CD4-positive, alpha-beta T cell treated with Interleukin-12 subunit alpha and Interleukin-12 subunit beta, for 1 hour (primary cell): ENCODE measurements at regions not wholly inside any gene's neighbourhood (a gene's known extent, or its start where the extent isn't known, plus 50 kb on each side); places are given as distances from the start of the nearest gene placed in this dataset.

Experiments used
- DNase-seq: peaks from one replicate; pipeline ENCODE4 v3.0.0-alpha.2; 2020

GRCh38 chrX:102067966-102068723 lies 57.3 kb upstream of the TCEAL2 start:
- DNase-seq = peak; percentile 23

GRCh38 chrX:102063445-102064074 lies 61.9 kb upstream of the TCEAL2 start:
- DNase-seq = no peak

GRCh38 chrX:102044496-102044895 lies 81.0 kb upstream of the TCEAL2 start:
- no peak for DNase-seq

GRCh38 chrX:102043380-102043779 lies 82.1 kb upstream of the TCEAL2 start:
- no peak for DNase-seq

- DNase-seq = no peak
Measured at GRCh38 chrX:102042372-102043325, 82.8 kb upstream of the TCEAL2 start.

GRCh38 chrX:102029026-102029425 lies 96.5 kb upstream of the TCEAL2 start:
- no peak for DNase-seq

GRCh38 chrX:102018208-102018607 lies 86.4 kb upstream of the ZMAT1 start:
- DNase-seq = no peak

GRCh38 chrX:102008901-102009300 lies 77.1 kb upstream of the ZMAT1 start:
- DNase-seq = no peak

GRCh38 chrX:101999644-102000539 lies 68.1 kb upstream of the ZMAT1 start:
- DNase-seq = no peak

GRCh38 chrX:101993335-101993734 lies 61.5 kb upstream of the ZMAT1 start:
- DNase-seq = no peak

- no peak for DNase-seq
Measured at GRCh38 chrX:101986586-101986985, 54.8 kb upstream of the ZMAT1 start.
